T-helper 1 cell treated with Interleukin-12 subunit alpha and Interleukin-12 subunit beta and Interleukin-4 antibody, amounts not matched to agents 30 ng/mL and 1 ng/mL, for 36 hours (primary cell): ENCODE measurements at regions not wholly inside any gene's neighbourhood (a gene's known extent, or its start where the extent isn't known, plus 50 kb on each side); places are given as distances from the start of the nearest gene placed in this dataset.

Source experiments
- intact Hi-C: fragments of 100-400 bp; cut with micrococcal nuclease; formaldehyde crosslinking; loops from one replicate; pipeline ENCODE4 v1.15.1; 2024

DNA sequence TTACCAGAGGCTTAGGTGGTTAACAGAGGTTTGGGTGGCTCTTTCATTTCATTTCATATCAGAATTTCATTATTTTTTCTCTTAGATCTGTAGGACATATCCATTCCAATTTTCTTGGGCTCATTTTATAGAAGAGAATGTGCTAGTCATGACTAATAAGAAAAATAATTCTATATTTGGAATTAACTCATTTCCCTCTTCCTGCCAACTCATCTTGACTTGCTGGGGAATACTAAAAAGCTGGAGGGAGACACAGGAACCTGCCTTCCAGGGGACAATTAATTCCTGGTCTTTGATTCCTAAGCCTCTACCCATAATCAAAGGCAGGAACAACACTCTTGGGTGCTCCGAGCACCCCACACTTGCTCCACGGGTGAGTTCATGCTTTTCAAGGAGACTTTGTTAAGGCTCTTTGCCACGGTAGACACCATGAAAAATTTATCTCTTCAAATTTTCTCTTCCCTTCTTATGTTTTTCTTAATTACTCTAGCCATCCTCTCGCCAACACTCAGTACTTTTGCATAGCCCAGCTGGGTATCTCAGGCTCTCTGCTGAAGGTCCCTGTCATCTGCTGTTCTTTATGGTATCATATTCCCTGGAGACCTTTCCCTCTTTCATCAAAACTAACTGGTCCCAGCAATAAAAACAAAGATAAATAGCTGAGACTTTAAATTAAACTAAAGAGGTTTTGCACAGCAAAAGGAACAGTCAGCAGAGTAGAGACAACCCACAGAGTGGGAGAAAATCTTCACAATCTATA is 273.9 kb downstream of the NPR3 start:
- intact Hi-C loops = no loop called here

DNA sequence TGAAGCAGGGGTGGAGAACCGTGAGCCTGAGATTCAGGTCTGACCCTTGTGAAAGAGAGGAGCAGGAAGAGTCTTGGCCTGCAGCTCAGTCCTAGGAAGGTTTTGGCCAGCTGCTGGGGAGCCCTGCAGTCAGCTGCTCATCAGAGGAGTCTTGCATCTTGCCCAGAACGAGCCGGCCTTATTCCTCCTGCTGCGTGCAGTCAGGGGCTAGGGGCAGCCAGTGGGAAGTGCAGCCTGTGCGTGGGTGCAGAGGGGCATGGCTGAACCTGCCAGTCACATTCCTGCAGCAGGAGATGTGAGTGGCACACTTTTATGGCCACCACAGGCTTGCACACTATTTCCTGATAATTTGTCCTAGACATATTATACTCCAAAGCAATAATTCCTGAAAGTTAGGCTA is 278.7 kb downstream of the NPR3 start:
- intact Hi-C loops = no loop called here

DNA sequence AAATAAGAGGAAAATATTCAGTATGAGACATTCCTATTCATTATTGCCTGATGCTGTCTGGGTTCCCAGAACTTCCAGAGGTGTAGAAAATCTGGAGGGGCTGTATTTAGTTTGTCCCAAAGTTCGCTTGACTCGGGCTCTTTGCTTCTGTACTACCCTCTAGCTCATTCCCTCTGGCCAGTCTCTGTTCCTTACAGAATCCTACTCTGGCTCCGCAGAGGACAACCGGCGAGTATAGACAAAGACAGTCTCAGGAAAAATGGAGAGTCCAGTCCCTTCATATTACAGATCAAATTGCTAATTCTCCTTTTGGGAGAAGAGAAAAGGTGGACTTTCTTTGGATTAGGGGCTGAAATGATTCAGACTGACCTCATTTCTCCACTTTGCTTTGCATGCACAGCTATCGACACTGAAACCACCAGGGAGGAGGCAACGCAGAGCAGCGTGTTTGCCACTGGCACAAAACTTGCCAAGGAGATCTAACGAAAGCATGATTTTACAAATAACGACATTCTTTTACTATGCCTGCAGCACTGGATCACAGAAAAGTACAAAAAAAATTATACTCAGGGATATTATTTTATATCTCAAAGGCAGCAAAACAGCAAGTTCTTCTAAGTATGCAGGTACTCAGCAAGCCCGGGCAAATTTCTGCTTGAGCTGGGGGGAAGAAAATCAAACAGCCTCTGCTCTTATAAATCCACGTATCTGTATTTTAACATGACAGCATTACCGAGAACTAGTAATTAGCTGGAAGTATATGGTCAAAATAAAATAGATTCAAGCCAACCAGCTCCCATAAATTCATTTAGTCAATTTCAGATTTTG is 279.7 kb downstream of the NPR3 start:
- intact Hi-C loops = no loop called here

DNA sequence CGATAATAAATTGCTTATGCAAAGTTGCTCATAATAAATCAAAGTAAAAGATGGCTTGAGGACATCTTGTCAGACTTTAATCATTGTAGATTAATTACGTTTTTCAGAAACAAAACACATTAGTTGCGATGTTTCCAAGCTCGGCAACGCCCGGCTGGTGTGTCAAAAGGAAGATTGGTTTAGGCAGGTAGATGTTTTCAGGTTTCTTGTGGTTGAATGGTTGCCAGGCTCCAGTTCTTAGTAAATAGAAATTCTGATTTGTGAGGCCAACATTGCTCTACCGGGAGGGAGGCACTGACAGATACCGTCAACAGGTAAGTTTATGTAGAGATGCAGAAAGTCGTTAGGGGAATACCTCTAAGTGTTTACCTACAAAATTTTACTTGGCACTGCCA is 280.3 kb downstream of the NPR3 start:
- intact Hi-C loops = no loop called here

- intact Hi-C loops = no loop called here
Observed at GRCh38 chr5:32996336-32996735, 285.2 kb downstream of the NPR3 start.

DNA sequence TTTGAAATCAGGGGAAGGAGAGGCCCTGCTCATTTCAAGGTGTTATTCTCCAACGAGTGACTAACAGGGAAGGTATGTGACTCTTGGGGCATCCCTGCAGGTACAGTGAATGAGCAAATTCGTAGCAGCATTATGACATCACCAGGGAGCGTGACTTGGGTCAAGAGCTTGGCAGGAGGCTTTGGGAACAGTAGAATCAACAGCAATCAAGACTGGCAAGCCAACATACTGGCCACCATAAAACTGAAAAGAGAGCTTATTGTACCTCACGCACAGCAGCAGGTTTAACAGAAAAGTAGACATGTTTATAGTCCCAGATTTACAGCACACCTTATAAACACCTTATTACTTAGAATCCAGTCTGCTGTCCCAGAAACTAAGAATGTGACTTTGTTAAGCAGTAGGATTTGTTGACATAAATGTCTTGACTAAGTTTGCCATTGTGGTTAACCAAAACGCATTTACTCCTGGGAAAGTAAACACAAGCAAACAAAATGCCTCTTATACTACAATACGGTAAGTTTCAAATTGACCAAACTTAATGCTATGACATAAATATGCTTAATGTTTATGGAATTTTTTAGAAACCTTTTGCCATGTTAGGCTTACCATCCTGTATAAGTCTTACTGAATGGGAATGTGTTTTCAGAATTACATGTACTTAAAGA is 297.8 kb downstream of the NPR3 start:
- intact Hi-C loops = no loop called here

GRCh38 chr5:33010846-33011245 is 299.7 kb downstream of the NPR3 start:
- intact Hi-C loops = no loop called here

- intact Hi-C loops = no loop called here
Observed at GRCh38 chr5:33011801-33012200, 300.7 kb downstream of the NPR3 start.

- intact Hi-C loops = no loop called here
Observed at GRCh38 chr5:33023649-33024048, 312.5 kb downstream of the NPR3 start.

GRCh38 chr5:33032271-33033070 is 321.4 kb downstream of the NPR3 start:
- intact Hi-C loops = no loop called here

DNA sequence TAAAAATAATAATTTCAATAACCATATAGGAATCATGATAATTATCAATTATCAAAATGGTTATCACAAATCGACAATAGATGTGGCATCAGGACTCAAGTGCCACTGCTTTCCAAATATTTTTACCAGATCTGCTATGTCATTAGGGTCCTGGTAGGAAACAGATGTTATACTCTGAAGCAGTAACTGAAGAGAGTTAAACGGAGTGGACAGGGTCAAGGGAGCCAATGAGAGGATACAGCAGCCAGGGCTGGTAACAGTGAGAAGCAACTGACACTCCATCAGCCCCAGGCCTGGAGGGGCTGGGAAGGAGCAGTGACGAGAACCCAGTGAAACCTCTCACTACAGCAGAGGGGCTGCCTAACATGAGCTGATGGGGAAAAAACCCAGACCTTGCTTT is 322.4 kb downstream of the NPR3 start:
- intact Hi-C loops = no loop called here

DNA sequence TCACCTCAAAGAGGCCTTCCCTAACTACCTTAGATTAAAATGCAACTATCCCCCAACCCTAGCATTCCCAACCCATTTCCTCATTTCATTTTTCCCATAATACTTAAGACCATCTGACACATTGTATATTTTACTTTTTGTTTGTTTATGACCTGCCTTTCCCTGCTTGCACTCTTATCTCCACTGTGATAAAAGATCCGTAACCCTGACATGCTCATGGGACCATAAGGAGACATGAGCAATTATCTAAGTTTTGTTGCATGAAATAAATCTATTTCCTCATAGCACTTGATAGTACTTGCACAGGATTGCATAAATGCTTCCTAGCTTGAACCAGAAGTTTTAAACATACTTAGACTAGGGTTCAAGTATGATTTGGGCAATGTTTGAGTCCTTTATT is 323.7 kb downstream of the NPR3 start:
- intact Hi-C loops = no loop called here

DNA sequence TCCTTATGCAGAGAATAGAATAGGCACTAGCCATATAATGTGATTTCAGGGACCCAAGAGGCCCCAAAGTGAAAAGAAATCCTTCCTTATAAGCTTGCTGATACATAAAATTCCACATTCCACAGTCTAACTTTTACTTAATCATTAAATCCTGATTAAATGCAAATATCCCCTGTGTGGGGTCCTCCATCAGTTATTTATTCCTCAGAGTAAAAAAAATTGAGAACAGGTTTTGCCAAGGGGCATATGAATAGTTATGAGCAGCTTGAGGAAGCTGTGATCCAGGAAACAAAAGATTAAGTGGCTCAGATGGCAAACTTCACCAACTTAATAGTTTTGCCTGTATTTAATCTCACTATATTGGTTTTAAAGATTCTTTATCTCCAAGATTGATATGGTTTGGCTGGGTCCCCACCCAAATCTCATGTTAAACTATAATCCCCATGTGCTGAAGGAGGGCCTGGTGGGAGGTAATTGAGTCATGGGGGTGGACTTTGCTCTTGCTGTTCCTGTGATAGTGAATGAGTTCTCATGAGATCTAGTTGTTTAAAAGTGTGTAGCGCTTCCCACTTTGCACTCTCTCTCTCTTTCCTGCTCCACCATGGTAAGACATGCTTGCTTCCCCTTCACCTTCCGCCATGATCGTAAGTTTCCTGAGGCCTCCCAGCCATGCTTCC is 324.9 kb downstream of the NPR3 start:
- intact Hi-C loops = no loop called here

DNA sequence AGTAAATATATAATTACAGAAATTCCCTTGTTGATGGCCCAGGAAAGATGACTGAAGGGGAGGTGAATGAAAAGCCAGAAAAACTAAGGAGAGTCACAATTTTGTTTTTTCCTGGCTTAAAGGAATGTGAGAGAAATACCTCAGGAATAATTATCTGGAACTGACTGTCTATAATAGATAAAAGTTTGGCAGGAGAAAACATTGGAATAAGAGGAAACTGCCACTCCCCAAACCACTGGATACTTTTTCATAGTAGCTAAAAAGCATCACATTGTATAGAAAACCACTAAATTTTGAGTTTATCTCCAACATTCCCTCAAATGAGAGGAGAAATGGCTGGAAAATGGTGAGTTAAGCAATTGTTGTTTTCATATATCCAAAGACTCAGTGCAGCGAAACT is 326.0 kb downstream of the NPR3 start:
- intact Hi-C loops = no loop called here

- intact Hi-C loops = no loop called here
Observed at GRCh38 chr5:33041586-33041985, 330.5 kb downstream of the NPR3 start.

- intact Hi-C loops = no loop called here
Observed at GRCh38 chr5:33043343-33043997, 332.3 kb downstream of the NPR3 start.

DNA sequence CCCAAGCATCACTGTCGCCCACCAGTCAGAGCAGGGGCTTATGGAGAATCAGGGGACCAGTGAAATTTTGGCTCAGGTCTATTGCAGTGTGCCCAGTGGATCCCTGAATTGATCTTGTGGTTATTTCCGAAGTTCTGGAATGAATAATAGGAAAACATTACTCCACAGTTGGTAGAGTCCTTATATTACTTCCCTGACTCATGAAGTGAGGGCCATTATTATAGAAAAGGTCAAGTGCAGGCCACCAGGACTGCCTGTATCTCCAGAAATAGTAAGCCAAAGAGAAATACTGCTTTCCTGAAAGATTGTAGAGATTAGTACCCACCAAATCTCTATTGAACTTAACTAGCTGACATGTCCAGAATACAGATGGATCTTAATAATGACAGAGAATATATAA is 335.0 kb downstream of the NPR3 start:
- intact Hi-C loops = no loop called here

- intact Hi-C loops = no loop called here
Observed at GRCh38 chr5:33048315-33048714, 337.2 kb downstream of the NPR3 start.

DNA sequence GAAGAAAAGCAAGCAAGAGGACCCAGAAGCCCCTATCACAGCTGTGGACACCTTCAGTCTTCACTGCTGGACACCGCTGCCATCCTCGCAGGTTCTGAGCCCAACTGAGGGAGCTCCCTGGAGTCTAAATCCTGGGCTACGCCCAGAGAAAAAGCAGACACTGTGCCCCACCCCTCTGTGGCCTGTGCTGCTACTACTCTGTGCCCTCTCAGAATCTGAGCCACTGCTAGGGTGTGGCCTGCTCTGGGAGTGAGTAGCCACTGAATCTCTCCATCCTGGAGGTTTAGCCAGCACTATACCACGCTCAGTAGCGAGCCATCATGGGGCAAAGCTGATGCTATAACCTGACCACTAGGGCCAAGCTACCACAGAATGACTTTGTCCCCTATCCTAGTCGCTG is 338.2 kb downstream of the NPR3 start:
- intact Hi-C loops = no loop called here

DNA sequence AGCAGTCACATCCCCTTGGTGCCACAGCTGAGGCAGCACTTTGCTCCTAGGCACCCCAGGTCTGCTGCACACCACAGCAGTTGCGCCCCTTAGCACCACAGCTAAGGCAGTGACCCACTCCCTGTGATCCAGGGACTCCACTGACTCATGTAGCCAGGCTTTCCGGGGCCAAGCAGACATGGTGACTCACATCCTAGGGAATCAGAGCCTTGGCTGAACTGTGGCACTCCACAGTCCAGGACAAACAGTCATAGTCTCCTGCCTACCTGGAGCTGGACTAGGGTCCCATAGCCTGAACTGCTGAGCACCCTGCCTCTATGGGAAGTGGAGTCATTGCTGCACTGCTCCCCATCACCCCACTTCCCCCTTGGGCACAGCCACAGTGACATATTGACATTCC is 338.7 kb downstream of the NPR3 start:
- intact Hi-C loops = no loop called here
